ENCODE measurements at regions not wholly inside any gene's neighbourhood (a gene's known extent, or its start where the extent isn't known, plus 50 kb on each side); places are given as distances from the start of the nearest gene placed in this dataset.

- Histone ChIP-seq H3K27ac (ENCODE audit: low read depth, low read length) (no peak overlapping the region), H3K9me3 (ENCODE audit: control insufficient read depth, insufficient read depth, low read length) (no peaks in the 10 kb centered on the region), H3K27me3 (ENCODE audit: control insufficient read depth, insufficient read depth, low read length) (peaks cover 37% of the 10 kb centered on the region), H3K4me3 (ENCODE audit: low read depth, low read length) (no peak overlapping the region)
- no peak for DNase-seq (ENCODE audit: low read depth, low spot score)
- TF ChIP-seq CTCF (IDR thresholded peaks at IDR 0.05; ENCODE audit: low read depth, low read length): no peak
- ChIA-PET POLR2A (no interaction called here), CTCF (no interaction called here)
These were observed 54.8 kb upstream of the LARS2 start for GRCh38 chr3:45333549-45333948.

- no peaks in the 10 kb centered on the region for H3K9me3 ChIP-seq (ENCODE audit: control insufficient read depth, insufficient read depth, low read length)
- no peak for DNase-seq (ENCODE audit: low read depth, low spot score)
- TF ChIP-seq CTCF (IDR thresholded peaks at IDR 0.05; ENCODE audit: low read depth, low read length): no peak
- ChIA-PET CTCF (no interaction called here), POLR2A (no interaction called here)
- no peak overlapping the region for H3K27ac ChIP-seq (ENCODE audit: low read depth, low read length)
- H3K4me3 ChIP-seq (ENCODE audit: low read depth, low read length): no peak overlapping the region
- peaks cover 44% of the 10 kb centered on the region for H3K27me3 ChIP-seq (ENCODE audit: control insufficient read depth, insufficient read depth, low read length)
These were observed 50.4 kb upstream of the LARS2 start for GRCh38 chr3:45337839-45338470.

Data from AG04450 (cell line).